Stomach (tissue), 4 donors: ENCODE measurements at regions not wholly inside any gene's neighbourhood (a gene's known extent, or its start where the extent isn't known, plus 50 kb on each side); places are given as distances from the start of the nearest gene placed in this dataset.

ENCODE experiments used
- EP300 ChIP-seq: sonication (generic); formaldehyde crosslinking; IDR thresholded peaks from one replicate; pipeline ENCODE4 v1.6.1; 2017; ENCODE audit warnings: antibody characterized with exemption
- POLR2A ChIP-seq, 4 donors: fragments of 450-650 bp; IDR thresholded peaks; one replicate each; pipeline ENCODE4 v1.6.1; 2016; ENCODE audit warnings: antibody characterized with exemption in 4 of 4, control low read depth in 2 of 4, mild to moderate bottlenecking in 1 of 4, moderate library complexity in 1 of 4
- POLR2AphosphoS5 ChIP-seq, 3 donors: sonication (generic); formaldehyde crosslinking; IDR thresholded peaks; one replicate each; pipeline ENCODE4 v1.6.1; 2016; ENCODE audit warnings: antibody characterized with exemption in 3 of 3
- TF ChIP-seq, protein P1 (sequence below), 7 experiments: fragments of 450-650 bp in 4 of 7; fragments of 200-600 bp in 3 of 7; sonication (generic) in 3 of 7; IDR thresholded peaks; one replicate each; pipeline ENCODE4 v1.5.1; 2016 to 2019; ENCODE audit warnings: antibody characterized with exemption in 7 of 7, control low read depth in 2 of 7, mild to moderate bottlenecking in 1 of 7

DNA sequence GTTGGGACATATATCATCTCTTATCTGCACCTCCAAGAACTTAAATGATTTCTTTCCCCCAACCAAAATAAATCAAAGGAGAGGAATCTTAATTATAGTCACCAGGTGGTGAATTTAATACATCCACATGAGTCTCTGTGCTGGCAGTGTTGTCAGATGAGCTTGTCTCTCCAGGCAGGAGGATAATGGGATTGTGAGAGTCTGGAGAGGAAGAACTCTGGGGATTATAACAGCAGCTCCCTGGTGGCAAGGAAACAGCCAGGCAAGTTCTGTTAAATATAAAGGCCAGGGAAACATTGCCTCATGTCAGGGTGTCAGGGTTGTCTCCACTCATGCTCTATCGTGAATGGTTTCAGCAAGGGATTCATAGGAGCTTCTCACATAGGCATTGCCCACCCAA, 80.8 kb downstream of the TLR4 start:
- TF ChIP-seq, protein P1, sequence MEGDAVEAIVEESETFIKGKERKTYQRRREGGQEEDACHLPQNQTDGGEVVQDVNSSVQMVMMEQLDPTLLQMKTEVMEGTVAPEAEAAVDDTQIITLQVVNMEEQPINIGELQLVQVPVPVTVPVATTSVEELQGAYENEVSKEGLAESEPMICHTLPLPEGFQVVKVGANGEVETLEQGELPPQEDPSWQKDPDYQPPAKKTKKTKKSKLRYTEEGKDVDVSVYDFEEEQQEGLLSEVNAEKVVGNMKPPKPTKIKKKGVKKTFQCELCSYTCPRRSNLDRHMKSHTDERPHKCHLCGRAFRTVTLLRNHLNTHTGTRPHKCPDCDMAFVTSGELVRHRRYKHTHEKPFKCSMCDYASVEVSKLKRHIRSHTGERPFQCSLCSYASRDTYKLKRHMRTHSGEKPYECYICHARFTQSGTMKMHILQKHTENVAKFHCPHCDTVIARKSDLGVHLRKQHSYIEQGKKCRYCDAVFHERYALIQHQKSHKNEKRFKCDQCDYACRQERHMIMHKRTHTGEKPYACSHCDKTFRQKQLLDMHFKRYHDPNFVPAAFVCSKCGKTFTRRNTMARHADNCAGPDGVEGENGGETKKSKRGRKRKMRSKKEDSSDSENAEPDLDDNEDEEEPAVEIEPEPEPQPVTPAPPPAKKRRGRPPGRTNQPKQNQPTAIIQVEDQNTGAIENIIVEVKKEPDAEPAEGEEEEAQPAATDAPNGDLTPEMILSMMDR (IDR thresholded peaks at IDR 0.05): no peak
- TF ChIP-seq POLR2A (IDR thresholded peaks at IDR 0.05) (no peak), POLR2AphosphoS5 (IDR thresholded peaks at IDR 0.05) (no peak), EP300 (no peak)
